Panc1 (cell line): ENCODE measurements at regions not wholly inside any gene's neighbourhood (a gene's known extent, or its start where the extent isn't known, plus 50 kb on each side); places are given as distances from the start of the nearest gene placed in this dataset.

Source experiments
- CTCF ChIP-seq: fragments of 450-650 bp; IDR thresholded peaks from 2 replicates; pipeline ENCODE4 v1.5.1; 2017; ENCODE audit warnings: mild to moderate bottlenecking
- POLR2AphosphoS5 ChIP-seq: IDR thresholded peaks from 2 replicates; pipeline ENCODE4 v1.6.1; 2012; ENCODE audit warnings: mild to moderate bottlenecking, low read depth, low read length, moderate library complexity
- REST ChIP-seq, 2 experiments: IDR thresholded peaks; 2 replicates each; pipeline ENCODE4 v1.6.1; 2011 to 2012; ENCODE audit warnings: low read depth in 2 of 2, control low read depth in 1 of 2, low read length in 1 of 2, mild to moderate bottlenecking in 1 of 2, moderate library complexity in 1 of 2; ENCODE audit not compliant: insufficient read depth in 1 of 2
- TCF7L2 ChIP-seq: IDR thresholded peaks from 2 replicates; pipeline ENCODE4 v1.6.1; 2011; ENCODE audit warnings: mild to moderate bottlenecking, low read depth, low read length, inconsistent platforms

GRCh38 chr12:111222027-111222414 lies 146.9 kb downstream of the PHETA1 start:
- no peak for TF ChIP-seq CTCF
- no peak for TF ChIP-seq REST (IDR thresholded peaks at IDR 0.05; ENCODE audit: insufficient read depth in 1 of 2, low read depth in 2 of 2, low read length in 1 of 2)
- TF ChIP-seq POLR2AphosphoS5: no peak
- TF ChIP-seq TCF7L2: no peak
